ENCODE measurements at regions not wholly inside any gene's neighbourhood (a gene's known extent, or its start where the extent isn't known, plus 50 kb on each side); places are given as distances from the start of the nearest gene placed in this dataset.

DNA sequence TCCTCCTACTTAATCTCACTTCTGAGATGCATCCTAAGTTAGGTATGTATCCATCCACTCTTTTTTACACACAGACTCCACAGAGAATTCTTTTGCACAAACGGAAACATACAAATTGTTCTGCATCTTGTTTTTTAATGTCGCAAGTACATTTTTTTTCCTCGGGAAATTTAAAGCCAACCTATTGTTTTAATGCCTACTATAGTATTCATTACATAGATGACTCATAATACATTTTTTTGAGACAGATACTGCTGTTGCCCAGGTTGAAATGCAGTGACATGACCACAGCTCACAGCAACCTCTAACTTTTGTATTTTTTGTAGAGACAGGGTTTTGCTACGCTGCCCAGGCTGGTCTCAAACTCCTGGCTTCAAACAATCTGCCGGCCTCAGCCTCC, 90.8 kb upstream of the TMEM45B start:
- no peak overlapping the region for H3K4me3 ChIP-seq (ENCODE audit: low read length)
- H3K36me3 ChIP-seq (ENCODE audit: insufficient read depth, low read length) = no peaks in the 10 kb centered on the region
- H3K27ac ChIP-seq (ENCODE audit: low read length) = no peak overlapping the region
- no peaks in the 10 kb centered on the region for H3K9me2 ChIP-seq (ENCODE audit: insufficient read depth, low read length)
- H3K27me3 ChIP-seq (ENCODE audit: insufficient read depth, low read depth, low read length) = no peaks in the 10 kb centered on the region
- H3K9me3 ChIP-seq (ENCODE audit: low read length) = no peaks in the 10 kb centered on the region
- no peaks in the 10 kb centered on the region for H3K79me2 ChIP-seq (replicated peaks; ENCODE audit: insufficient read depth, low read length)
- no peaks in the 10 kb centered on the region for H4K20me1 ChIP-seq (ENCODE audit: insufficient read depth)
- no peak overlapping the region for H2AFZ ChIP-seq (ENCODE audit: low read depth, low read length)
- H3K9ac ChIP-seq (ENCODE audit: low read length) = no peak overlapping the region
- TF ChIP-seq RAD21 (conservative IDR thresholded peaks at IDR 0.05) (no peak), EP300 (conservative IDR thresholded peaks at IDR 0.05; ENCODE audit: poor library complexity, severe bottlenecking) (no peak), MXI1 (conservative IDR thresholded peaks at IDR 0.05; ENCODE audit: poor library complexity, severe bottlenecking) (no peak), SMC3 (conservative IDR thresholded peaks at IDR 0.05; ENCODE audit: poor library complexity) (no peak), EZH2 (IDR thresholded peaks at IDR 0.05; ENCODE audit: borderline replicate concordance, insufficient read depth, low read length, poor library complexity, severe bottlenecking) (no peak), TAF1 (IDR thresholded peaks at IDR 0.05; ENCODE audit: low read depth) (no peak), POLR2AphosphoS5 (IDR thresholded peaks at IDR 0.05) (no peak)
- TF ChIP-seq, protein P1, sequence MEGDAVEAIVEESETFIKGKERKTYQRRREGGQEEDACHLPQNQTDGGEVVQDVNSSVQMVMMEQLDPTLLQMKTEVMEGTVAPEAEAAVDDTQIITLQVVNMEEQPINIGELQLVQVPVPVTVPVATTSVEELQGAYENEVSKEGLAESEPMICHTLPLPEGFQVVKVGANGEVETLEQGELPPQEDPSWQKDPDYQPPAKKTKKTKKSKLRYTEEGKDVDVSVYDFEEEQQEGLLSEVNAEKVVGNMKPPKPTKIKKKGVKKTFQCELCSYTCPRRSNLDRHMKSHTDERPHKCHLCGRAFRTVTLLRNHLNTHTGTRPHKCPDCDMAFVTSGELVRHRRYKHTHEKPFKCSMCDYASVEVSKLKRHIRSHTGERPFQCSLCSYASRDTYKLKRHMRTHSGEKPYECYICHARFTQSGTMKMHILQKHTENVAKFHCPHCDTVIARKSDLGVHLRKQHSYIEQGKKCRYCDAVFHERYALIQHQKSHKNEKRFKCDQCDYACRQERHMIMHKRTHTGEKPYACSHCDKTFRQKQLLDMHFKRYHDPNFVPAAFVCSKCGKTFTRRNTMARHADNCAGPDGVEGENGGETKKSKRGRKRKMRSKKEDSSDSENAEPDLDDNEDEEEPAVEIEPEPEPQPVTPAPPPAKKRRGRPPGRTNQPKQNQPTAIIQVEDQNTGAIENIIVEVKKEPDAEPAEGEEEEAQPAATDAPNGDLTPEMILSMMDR (IDR thresholded peaks at IDR 0.05; ENCODE audit: poor library complexity, severe bottlenecking) = no peak
- TF ChIP-seq, protein P2, sequence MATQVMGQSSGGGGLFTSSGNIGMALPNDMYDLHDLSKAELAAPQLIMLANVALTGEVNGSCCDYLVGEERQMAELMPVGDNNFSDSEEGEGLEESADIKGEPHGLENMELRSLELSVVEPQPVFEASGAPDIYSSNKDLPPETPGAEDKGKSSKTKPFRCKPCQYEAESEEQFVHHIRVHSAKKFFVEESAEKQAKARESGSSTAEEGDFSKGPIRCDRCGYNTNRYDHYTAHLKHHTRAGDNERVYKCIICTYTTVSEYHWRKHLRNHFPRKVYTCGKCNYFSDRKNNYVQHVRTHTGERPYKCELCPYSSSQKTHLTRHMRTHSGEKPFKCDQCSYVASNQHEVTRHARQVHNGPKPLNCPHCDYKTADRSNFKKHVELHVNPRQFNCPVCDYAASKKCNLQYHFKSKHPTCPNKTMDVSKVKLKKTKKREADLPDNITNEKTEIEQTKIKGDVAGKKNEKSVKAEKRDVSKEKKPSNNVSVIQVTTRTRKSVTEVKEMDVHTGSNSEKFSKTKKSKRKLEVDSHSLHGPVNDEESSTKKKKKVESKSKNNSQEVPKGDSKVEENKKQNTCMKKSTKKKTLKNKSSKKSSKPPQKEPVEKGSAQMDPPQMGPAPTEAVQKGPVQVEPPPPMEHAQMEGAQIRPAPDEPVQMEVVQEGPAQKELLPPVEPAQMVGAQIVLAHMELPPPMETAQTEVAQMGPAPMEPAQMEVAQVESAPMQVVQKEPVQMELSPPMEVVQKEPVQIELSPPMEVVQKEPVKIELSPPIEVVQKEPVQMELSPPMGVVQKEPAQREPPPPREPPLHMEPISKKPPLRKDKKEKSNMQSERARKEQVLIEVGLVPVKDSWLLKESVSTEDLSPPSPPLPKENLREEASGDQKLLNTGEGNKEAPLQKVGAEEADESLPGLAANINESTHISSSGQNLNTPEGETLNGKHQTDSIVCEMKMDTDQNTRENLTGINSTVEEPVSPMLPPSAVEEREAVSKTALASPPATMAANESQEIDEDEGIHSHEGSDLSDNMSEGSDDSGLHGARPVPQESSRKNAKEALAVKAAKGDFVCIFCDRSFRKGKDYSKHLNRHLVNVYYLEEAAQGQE (IDR thresholded peaks at IDR 0.05; ENCODE audit: borderline replicate concordance) = no peak
- H3F3A ChIP-seq (ENCODE audit: insufficient read depth, low read length, poor library complexity, severe bottlenecking) = no peaks in the 10 kb centered on the region
- H3K4me2 ChIP-seq (ENCODE audit: low read length) = no peak overlapping the region

DNA sequence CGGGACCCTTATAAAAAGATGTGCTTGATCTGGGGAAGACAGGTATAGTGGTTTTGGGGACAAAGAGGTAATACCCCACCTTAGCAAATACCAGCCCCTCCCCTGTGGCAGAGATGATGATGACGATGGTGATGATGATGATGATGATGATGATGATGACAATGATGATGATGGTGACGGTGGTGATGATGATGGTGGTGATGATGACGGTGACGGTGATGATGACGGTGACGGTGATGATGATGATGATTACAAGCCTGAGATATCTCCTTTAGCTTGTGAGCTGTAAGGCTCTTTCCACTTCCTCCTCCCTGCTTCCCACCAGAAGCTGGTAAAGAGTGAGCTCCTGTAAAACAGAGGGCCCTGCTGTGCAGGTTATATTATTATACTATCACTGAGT, 89.5 kb upstream of the TMEM45B start:
- TF ChIP-seq EP300 (conservative IDR thresholded peaks at IDR 0.05; ENCODE audit: poor library complexity, severe bottlenecking) = no peak
- TF ChIP-seq, protein P1 (IDR thresholded peaks at IDR 0.05; ENCODE audit: poor library complexity, severe bottlenecking) = no peak
- TF ChIP-seq RAD21 (conservative IDR thresholded peaks at IDR 0.05) = no peak
- no peak for TF ChIP-seq EZH2 (IDR thresholded peaks at IDR 0.05; ENCODE audit: borderline replicate concordance, insufficient read depth, low read length, poor library complexity, severe bottlenecking)
- TF ChIP-seq TAF1 (IDR thresholded peaks at IDR 0.05; ENCODE audit: low read depth) = no peak
- TF ChIP-seq SMC3 (conservative IDR thresholded peaks at IDR 0.05; ENCODE audit: poor library complexity) = no peak
- TF ChIP-seq POLR2AphosphoS5 (IDR thresholded peaks at IDR 0.05) = no peak
- TF ChIP-seq, protein P2 (IDR thresholded peaks at IDR 0.05; ENCODE audit: borderline replicate concordance) = no peak
- no peak for TF ChIP-seq MXI1 (conservative IDR thresholded peaks at IDR 0.05; ENCODE audit: poor library complexity, severe bottlenecking)
- Histone ChIP-seq H3K9ac (ENCODE audit: low read length) (no peak overlapping the region), H3F3A (ENCODE audit: insufficient read depth, low read length, poor library complexity, severe bottlenecking) (no peaks in the 10 kb centered on the region), H2AFZ (ENCODE audit: low read depth, low read length) (no peak overlapping the region), H3K79me2 (replicated peaks; ENCODE audit: insufficient read depth, low read length) (no peaks in the 10 kb centered on the region), H4K20me1 (ENCODE audit: insufficient read depth) (no peaks in the 10 kb centered on the region), H3K27ac (ENCODE audit: low read length) (no peak overlapping the region), H3K4me3 (ENCODE audit: low read length) (no peak overlapping the region), H3K36me3 (ENCODE audit: insufficient read depth, low read length) (no peaks in the 10 kb centered on the region), H3K9me2 (ENCODE audit: insufficient read depth, low read length) (no peaks in the 10 kb centered on the region), H3K4me2 (ENCODE audit: low read length) (no peak overlapping the region), H3K27me3 (ENCODE audit: insufficient read depth, low read depth, low read length) (no peaks in the 10 kb centered on the region), H3K9me3 (ENCODE audit: low read length) (no peaks in the 10 kb centered on the region)
